PC-9 (cell line): ENCODE measurements at regions not wholly inside any gene's neighbourhood (a gene's known extent, or its start where the extent isn't known, plus 50 kb on each side); places are given as distances from the start of the nearest gene placed in this dataset.

Source experiments
- CTCF ChIP-seq: fragments of 200-600 bp; sonication (generic); conservative IDR thresholded peaks from 2 replicates; pipeline ENCODE4 v1.6.1; 2017; ENCODE audit warnings: mixed run types, antibody characterized with exemption, mild to moderate bottlenecking, moderate library complexity
- EZH2 ChIP-seq: fragments of 200-600 bp; sonication (generic); IDR thresholded peaks from 2 replicates; pipeline ENCODE4 v1.8.0; 2017; ENCODE audit warnings: antibody characterized with exemption, low read depth

GRCh38 chr1:231107600-231108326 lies 54.1 kb upstream of the TRIM67 start:
- TF ChIP-seq CTCF (no peak), EZH2 (no peak)
